ENCODE measurements at regions not wholly inside any gene's neighbourhood (a gene's known extent, or its start where the extent isn't known, plus 50 kb on each side); places are given as distances from the start of the nearest gene placed in this dataset.
"Not testable (repeated sequence)": the region's sequence is repeated elsewhere in the genome, so short reads cannot be mapped to it uniquely, and the experiment has no call there.

- intact Hi-C loops (cut with DNase I) = loop anchor here (2.0 kb wide), 1 partner anchor 55 kb away; no protein-coding TSS in a partner anchor
- no peak for DNase-seq
Measured at GRCh38 chr4:138831948-138832347, 183.6 kb upstream of the NOCT start.

GRCh38 chr4:138828926-138829325 is 186.7 kb upstream of the NOCT start:
- intact Hi-C loops (cut with DNase I) = no loop called here
- no peak for DNase-seq

GRCh38 chr4:138826754-138827153 is 188.8 kb upstream of the NOCT start:
- DNase-seq = no peak
- intact Hi-C loops (cut with DNase I) = no loop called here

GRCh38 chr4:138826322-138826721 is 189.3 kb upstream of the NOCT start:
- intact Hi-C loops (cut with DNase I) = no loop called here
- DNase-seq = no peak

- no peak for DNase-seq
- intact Hi-C loops (cut with DNase I) = no loop called here
Measured at GRCh38 chr4:138821331-138821730, 194.2 kb upstream of the NOCT start.

- DNase-seq = no peak
- intact Hi-C loops (cut with DNase I) = no loop called here
Measured at GRCh38 chr4:138816875-138817274, 198.7 kb upstream of the NOCT start.

- intact Hi-C loops (cut with DNase I) = no loop called here
- DNase-seq = peak in 1 of 42 donors; percentile 13
Measured at GRCh38 chr4:138815811-138816210, 199.8 kb upstream of the NOCT start.

- intact Hi-C loops (cut with DNase I) = no loop called here
- DNase-seq = no peak
Measured at GRCh38 chr4:138805736-138806135, 209.8 kb upstream of the NOCT start.

GRCh38 chr4:138804711-138805110 is 210.9 kb upstream of the NOCT start:
- peak in 8 of 42 donors; percentile 2 to 45 (median 15) for DNase-seq

GRCh38 chr4:138803051-138803450 is 212.5 kb upstream of the NOCT start:
- intact Hi-C loops (cut with DNase I) = no loop called here
- DNase-seq = no peak

More at GRCh38 chr4:138804711-138805110, 210.9 kb upstream of the NOCT start:
- intact Hi-C loops (cut with DNase I) = no loop called here

GRCh38 chr4:138802499-138802898 is 213.1 kb upstream of the NOCT start:
- no peak for DNase-seq
- intact Hi-C loops (cut with DNase I) = no loop called here

GRCh38 chr4:138800421-138800820 is 215.2 kb upstream of the NOCT start:
- intact Hi-C loops (cut with DNase I) = no loop called here
- no peak for DNase-seq

GRCh38 chr4:138798404-138798803 is 217.2 kb upstream of the NOCT start:
- DNase-seq = no peak
- intact Hi-C loops (cut with DNase I) = no loop called here

- DNase-seq = no peak
Measured at GRCh38 chr4:138797646-138798045, 217.9 kb upstream of the NOCT start.

GRCh38 chr4:138796761-138797160 is 218.8 kb upstream of the NOCT start:
- no peak for DNase-seq
- intact Hi-C loops (cut with DNase I) = no loop called here

More at GRCh38 chr4:138797646-138798045, 217.9 kb upstream of the NOCT start:
- intact Hi-C loops (cut with DNase I) = no loop called here

GRCh38 chr4:138790706-138791340 is 224.8 kb upstream of the NOCT start:
- intact Hi-C loops (cut with DNase I) = no loop called here
- no peak for DNase-seq

GRCh38 chr4:138789796-138790195 is 225.8 kb upstream of the NOCT start:
- DNase-seq = no peak
- intact Hi-C loops (cut with DNase I) = no loop called here

GRCh38 chr4:138788857-138789256 is 226.7 kb upstream of the NOCT start:
- intact Hi-C loops (cut with DNase I) = no loop called here

GRCh38 chr4:138788267-138788790 is 227.3 kb upstream of the NOCT start:
- DNase-seq = no peak
- intact Hi-C loops (cut with DNase I) = no loop called here

More at GRCh38 chr4:138788857-138789256, 226.7 kb upstream of the NOCT start:
- DNase-seq = no peak

GRCh38 chr4:138779761-138780160 is 235.8 kb upstream of the NOCT start:
- DNase-seq; intact Hi-C loops (cut with DNase I): not testable (repeated sequence)

- intact Hi-C loops (cut with DNase I) = loop anchor here (2.0 kb wide), 1 partner anchor 57 kb away; no protein-coding TSS in a partner anchor
- DNase-seq = peak in 20 of 42 donors; percentile 12 to 68 (median 34)
Measured at GRCh38 chr4:138775890-138776289, 239.7 kb upstream of the NOCT start.
